ENCODE measurements at regions not wholly inside any gene's neighbourhood (a gene's known extent, or its start where the extent isn't known, plus 50 kb on each side); places are given as distances from the start of the nearest gene placed in this dataset.
"Not testable (repeated sequence)": the region's sequence is repeated elsewhere in the genome, so short reads cannot be mapped to it uniquely, and the experiment has no call there.

GRCh38 chr2:225763711-225764110, 364.2 kb downstream of the NYAP2 start:
- Histone ChIP-seq H3K36me3 (no peaks in the 10 kb centered on the region), H3K4me1 (no peaks in the 10 kb centered on the region), H3K27ac (no peak overlapping the region), H3K27me3 (no peaks in the 10 kb centered on the region), H3K9me3 (no peaks in the 10 kb centered on the region), H3K4me3 (no peak overlapping the region), H3K9ac (ENCODE audit: low read depth in 2 of 2, low read length in 2 of 2) (no peak overlapping the region)
- no peak for DNase-seq
- intact Hi-C loops (cut with DNase I), result no loop called here
- TF ChIP-seq CTCF (IDR thresholded peaks at IDR 0.05), result no peak

- no peak for DNase-seq
- intact Hi-C loops (cut with DNase I), result no loop called here
- no peaks in the 10 kb centered on the region for H3K9me3 ChIP-seq
- no peaks in the 10 kb centered on the region for H3K4me1 ChIP-seq
- TF ChIP-seq CTCF (IDR thresholded peaks at IDR 0.05), result no peak
- no peak overlapping the region for H3K4me3 ChIP-seq
- no peaks in the 10 kb centered on the region for H3K27me3 ChIP-seq
- H3K9ac ChIP-seq (ENCODE audit: low read depth in 2 of 2, low read length in 2 of 2), result no peak overlapping the region
- H3K36me3 ChIP-seq, result no peaks in the 10 kb centered on the region
- no peak overlapping the region for H3K27ac ChIP-seq
Observed at GRCh38 chr2:225761396-225761795, 361.9 kb downstream of the NYAP2 start.

- Histone ChIP-seq H3K36me3 (no peaks in the 10 kb centered on the region), H3K4me1 (no peaks in the 10 kb centered on the region), H3K9ac (ENCODE audit: low read depth in 2 of 2, low read length in 2 of 2) (no peak overlapping the region), H3K9me3 (no peaks in the 10 kb centered on the region), H3K27ac (no peak overlapping the region), H3K27me3 (no peaks in the 10 kb centered on the region), H3K4me3 (no peak overlapping the region)
- intact Hi-C loops (cut with DNase I), result no loop called here
- no peak for TF ChIP-seq CTCF (IDR thresholded peaks at IDR 0.05)
- DNase-seq, result no peak
Observed at GRCh38 chr2:225757248-225757647, 357.7 kb downstream of the NYAP2 start.

- TF ChIP-seq CTCF (IDR thresholded peaks at IDR 0.05), result no peak
- intact Hi-C loops (cut with DNase I), result no loop called here
- no peak overlapping the region for H3K9ac ChIP-seq (ENCODE audit: low read depth in 2 of 2, low read length in 2 of 2)
- no peak overlapping the region for H3K4me3 ChIP-seq
- no peaks in the 10 kb centered on the region for H3K9me3 ChIP-seq
- H3K4me1 ChIP-seq, result no peaks in the 10 kb centered on the region
- H3K27ac ChIP-seq, result no peak overlapping the region
- no peaks in the 10 kb centered on the region for H3K27me3 ChIP-seq
- no peaks in the 10 kb centered on the region for H3K36me3 ChIP-seq
- DNase-seq, result no peak
Observed at GRCh38 chr2:225756198-225756597, 356.7 kb downstream of the NYAP2 start.

GRCh38 chr2:225748609-225749008, 349.1 kb downstream of the NYAP2 start:
- no peak overlapping the region for H3K27ac ChIP-seq
- no peak for TF ChIP-seq CTCF (IDR thresholded peaks at IDR 0.05)

GRCh38 chr2:225743996-225744395, 344.5 kb downstream of the NYAP2 start:
- H3K4me1 ChIP-seq; H3K9me3 ChIP-seq; H3K27ac ChIP-seq; H3K27me3 ChIP-seq; DNase-seq; intact Hi-C loops (cut with DNase I); H3K4me3 ChIP-seq; H3K36me3 ChIP-seq; H3K9ac ChIP-seq (ENCODE audit: low read depth in 2 of 2, low read length in 2 of 2): not testable (repeated sequence)

More at GRCh38 chr2:225748609-225749008, 349.1 kb downstream of the NYAP2 start:
- Histone ChIP-seq H3K36me3 (no peaks in the 10 kb centered on the region), H3K9me3 (no peaks in the 10 kb centered on the region), H3K4me1 (no peaks in the 10 kb centered on the region), H3K9ac (ENCODE audit: low read depth in 2 of 2, low read length in 2 of 2) (no peak overlapping the region), H3K4me3 (no peak overlapping the region), H3K27me3 (no peaks in the 10 kb centered on the region)
- intact Hi-C loops (cut with DNase I), result no loop called here
- no peak for DNase-seq
